GM19351 (cell line): ENCODE measurements at regions not wholly inside any gene's neighbourhood (a gene's known extent, or its start where the extent isn't known, plus 50 kb on each side); places are given as distances from the start of the nearest gene placed in this dataset.

Experiments used
- ATAC-seq: cut with Tn5 transposase; IDR thresholded peaks from one replicate; pipeline ENCODE4 v1.9.1; 2021; ENCODE audit warnings: mild to moderate bottlenecking, moderate library complexity; ENCODE audit not compliant: unreplicated experiment

- ATAC-seq: peak; percentile 64
These were observed 299.7 kb downstream of the CWC27 start for GRCh38 chr5:65068410-65068809.

GRCh38 chr5:65070026-65070425, 301.3 kb downstream of the CWC27 start:
- ATAC-seq: no peak

- no peak for ATAC-seq
These were observed 304.1 kb downstream of the CWC27 start for GRCh38 chr5:65072850-65073249.

- ATAC-seq: no peak
These were observed 304.5 kb downstream of the CWC27 start for GRCh38 chr5:65073250-65073661.

- ATAC-seq: no peak
These were observed 307.0 kb downstream of the CWC27 start for GRCh38 chr5:65075623-65076250.

DNA sequence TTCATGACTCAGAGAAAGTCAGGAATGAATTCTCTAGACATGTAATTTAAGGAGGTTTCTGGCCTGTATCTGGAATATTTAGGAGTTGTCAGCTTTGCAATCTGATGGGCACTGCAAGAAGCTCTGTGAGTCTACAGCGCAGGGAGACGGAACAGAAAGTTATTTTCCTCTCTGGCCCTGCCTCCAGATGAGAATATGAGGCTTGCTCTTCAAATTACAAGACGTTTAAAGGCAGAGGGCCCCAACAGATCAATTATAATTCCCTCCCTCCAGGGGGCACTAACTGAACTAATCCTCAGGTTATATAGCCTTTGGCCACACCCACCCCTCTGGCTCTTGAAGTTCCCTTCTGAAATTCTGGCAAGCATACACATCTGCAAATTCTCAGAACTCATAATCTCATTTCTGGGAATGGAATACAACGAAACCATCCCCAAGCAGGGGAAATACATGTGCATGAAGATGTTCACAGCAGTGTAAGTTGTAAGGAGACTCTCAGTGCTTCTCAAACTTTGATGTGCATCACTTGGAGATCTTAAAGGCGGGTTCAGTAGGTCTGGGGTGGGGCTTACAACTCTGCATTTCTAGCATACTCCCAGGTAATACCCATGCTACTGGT, 307.6 kb downstream of the CWC27 start:
- ATAC-seq: peak; percentile 88

GRCh38 chr5:65077653-65078052, 308.9 kb downstream of the CWC27 start:
- ATAC-seq: no peak

DNA sequence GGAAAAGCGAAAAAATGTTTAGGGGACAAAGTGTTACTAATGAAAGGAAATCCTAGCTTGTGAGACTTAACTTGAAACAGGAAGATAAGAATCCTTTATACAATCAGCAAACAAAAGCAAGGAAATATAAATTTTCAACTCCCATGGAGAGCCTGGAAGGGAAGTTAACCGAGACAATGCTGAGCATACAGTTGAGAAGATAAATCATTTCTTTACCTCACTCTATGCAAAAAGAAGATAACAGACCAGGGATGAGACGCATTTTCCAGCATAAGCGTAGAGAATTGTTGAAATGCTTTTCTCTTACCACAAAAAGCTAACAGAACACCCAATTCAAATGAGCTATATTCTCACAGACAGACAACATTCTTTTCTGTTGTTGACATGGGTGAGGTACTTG, 309.6 kb downstream of the CWC27 start:
- no peak for ATAC-seq

- ATAC-seq: no peak
These were observed 312.3 kb downstream of the CWC27 start for GRCh38 chr5:65081071-65081470.

- no peak for ATAC-seq
These were observed 316.2 kb downstream of the CWC27 start for GRCh38 chr5:65084795-65085515.

DNA sequence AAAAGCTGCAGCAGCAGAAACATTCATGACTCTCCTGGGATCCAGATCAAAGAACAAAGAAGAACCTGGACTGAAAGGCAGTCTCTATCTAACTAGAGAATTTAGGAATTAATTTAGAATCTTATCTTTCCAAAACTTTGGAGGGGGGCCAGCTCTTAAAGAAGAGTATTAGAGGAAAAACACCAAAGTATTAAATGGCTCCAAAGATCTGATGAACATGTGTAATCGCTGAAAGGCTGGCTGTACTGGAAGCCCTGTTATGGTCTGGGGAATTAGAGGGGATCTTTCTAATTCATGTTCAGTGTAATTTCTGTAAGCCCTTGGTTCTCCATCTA, 316.8 kb downstream of the CWC27 start:
- no peak for ATAC-seq

DNA sequence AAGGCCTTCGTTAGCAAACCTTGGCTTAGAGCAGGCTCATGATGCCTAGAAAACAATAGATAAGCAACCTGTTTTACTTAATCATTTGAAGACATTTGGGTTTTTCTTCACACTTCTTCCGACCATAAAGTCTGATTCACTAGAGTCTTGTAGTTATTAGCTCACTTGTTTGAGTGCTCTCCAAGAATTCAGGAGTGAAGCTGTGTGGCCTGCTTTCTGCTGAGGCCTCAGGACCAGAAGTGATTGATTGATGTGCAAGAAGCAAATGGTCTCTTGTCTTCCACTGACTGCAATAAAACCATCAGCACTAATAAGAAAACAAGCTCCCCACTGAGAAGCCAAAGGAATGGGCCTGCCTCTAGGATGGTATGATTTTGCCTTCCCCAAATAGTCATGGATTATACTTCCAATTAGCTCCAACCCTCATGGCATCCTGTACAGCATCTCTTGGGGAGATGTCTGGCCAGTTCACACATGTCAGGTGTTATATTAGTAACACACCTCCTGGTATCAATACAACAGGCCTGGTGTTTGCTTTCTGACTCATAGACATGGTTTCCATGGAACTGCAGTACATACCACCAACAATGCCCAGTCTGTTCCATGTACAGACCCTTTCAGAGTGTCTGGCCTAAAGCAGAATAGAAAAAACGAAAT, 317.6 kb downstream of the CWC27 start:
- no peak for ATAC-seq

- ATAC-seq: no peak
These were observed 318.4 kb downstream of the CWC27 start for GRCh38 chr5:65087154-65087553.

DNA sequence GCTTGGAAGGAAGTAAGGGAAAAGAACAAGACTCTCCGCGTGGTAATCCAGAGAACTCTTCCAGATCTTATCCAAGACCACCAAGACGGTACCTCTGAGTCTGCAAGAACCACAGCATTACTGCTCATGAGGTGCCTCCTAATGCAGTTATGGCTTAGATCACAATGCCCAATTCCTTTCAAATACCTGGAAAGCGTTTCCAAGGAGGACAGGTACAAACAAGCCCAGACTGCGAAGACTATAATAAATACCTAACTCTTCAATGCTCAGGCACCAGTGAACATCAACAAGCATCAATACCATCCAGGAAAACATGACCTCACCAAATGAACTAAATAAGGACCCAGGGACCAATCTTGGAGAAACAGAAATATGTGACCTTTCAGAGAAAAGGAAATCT, 325.5 kb downstream of the CWC27 start:
- no peak for ATAC-seq

- ATAC-seq: no peak
These were observed 329.7 kb downstream of the CWC27 start for GRCh38 chr5:65098393-65098792.
